Astrocyte (in vitro differentiated cells and primary cell): ENCODE measurements at regions not wholly inside any gene's neighbourhood (a gene's known extent, or its start where the extent isn't known, plus 50 kb on each side); places are given as distances from the start of the nearest gene placed in this dataset.
"Not testable (repeated sequence)": the region's sequence is repeated elsewhere in the genome, so short reads cannot be mapped to it uniquely, and the experiment has no call there.

ENCODE experiments used
- DNase-seq: peaks from one replicate; pipeline ENCODE4 v3.0.0-alpha.2; 2010; ENCODE audit warnings: low read depth
- FAIRE-seq: peaks from 2 replicates; lab custom pipeline; 2011; peaks lifted over from hg19 to GRCh38; lab: Jason Lieb, UNC
- H2AFZ ChIP-seq: 2 replicates; pipeline ENCODE4 v1.6.0; 2012; ENCODE audit warnings: low read depth, low read length, inconsistent platforms
- H3K27ac ChIP-seq: 2 replicates; pipeline ENCODE4 v1.5.1; 2011; ENCODE audit warnings: low read depth, low read length, inconsistent platforms
- H3K27me3 ChIP-seq: 2 replicates; pipeline ENCODE4 v1.6.0; 2011; ENCODE audit warnings: low read length, inconsistent platforms; ENCODE audit not compliant: insufficient read depth
- H3K36me3 ChIP-seq: 2 replicates; pipeline ENCODE4 v1.5.1; 2011; ENCODE audit warnings: low read length, inconsistent platforms; ENCODE audit not compliant: insufficient read depth
- H3K4me1 ChIP-seq: 2 replicates; pipeline ENCODE4 v1.5.1; 2011; ENCODE audit warnings: low read length, inconsistent platforms; ENCODE audit not compliant: insufficient read depth
- H3K4me2 ChIP-seq: 2 replicates; pipeline ENCODE4 v1.6.0; 2012; ENCODE audit warnings: low read length, inconsistent platforms
- H3K4me3 ChIP-seq: 2 replicates; pipeline ENCODE4 v1.5.1; 2011; ENCODE audit warnings: low read depth, mild to moderate bottlenecking, low read length, inconsistent platforms; ENCODE audit not compliant: insufficient read depth
- H3K79me2 ChIP-seq: 2 replicates; pipeline ENCODE4 v1.6.0; 2012; ENCODE audit warnings: mild to moderate bottlenecking, low read length, inconsistent platforms; ENCODE audit not compliant: insufficient read depth
- H3K9ac ChIP-seq: 2 replicates; pipeline ENCODE4 v1.6.0; 2012; ENCODE audit warnings: mild to moderate bottlenecking, low read length, inconsistent platforms
- H3K9me3 ChIP-seq: 2 replicates; pipeline ENCODE4 v1.5.1; 2012; ENCODE audit warnings: low read depth, mild to moderate bottlenecking, low read length, inconsistent platforms; ENCODE audit not compliant: insufficient read depth
- H4K20me1 ChIP-seq: 2 replicates; pipeline ENCODE4 v1.6.0; 2012; ENCODE audit warnings: low read length, inconsistent platforms; ENCODE audit not compliant: insufficient read depth
- H3K27ac Mint-ChIP-seq: one replicate; pipeline ENCODE4 v1.8.0; 2021; ENCODE audit warnings: mild to moderate bottlenecking, mixed read lengths; ENCODE audit not compliant: unreplicated experiment
- H3K27me3 Mint-ChIP-seq: one replicate; pipeline ENCODE4 v1.8.0; 2021; ENCODE audit warnings: low read depth, mixed read lengths; ENCODE audit not compliant: unreplicated experiment
- H3K36me3 Mint-ChIP-seq: one replicate; pipeline ENCODE4 v1.8.0; 2021; ENCODE audit warnings: low read depth, mixed read lengths; ENCODE audit not compliant: unreplicated experiment
- H3K4me1 Mint-ChIP-seq: one replicate; pipeline ENCODE4 v1.8.0; 2021; ENCODE audit warnings: low read depth, mixed read lengths; ENCODE audit not compliant: unreplicated experiment
- H3K4me3 Mint-ChIP-seq: one replicate; pipeline ENCODE4 v1.8.0; 2021; ENCODE audit warnings: mild to moderate bottlenecking, moderate library complexity, mixed read lengths; ENCODE audit not compliant: unreplicated experiment
- H3K9me3 Mint-ChIP-seq: one replicate; pipeline ENCODE4 v1.8.0; 2021; ENCODE audit warnings: mild to moderate bottlenecking, mixed read lengths; ENCODE audit not compliant: unreplicated experiment
- CTCF ChIP-seq: IDR thresholded peaks from 2 replicates; pipeline ENCODE4 v1.5.1; 2011; ENCODE audit warnings: low read depth, mild to moderate bottlenecking, inconsistent platforms, low read length, moderate library complexity; ENCODE audit not compliant: insufficient read depth
- EZH2 ChIP-seq: IDR thresholded peaks from 2 replicates; pipeline ENCODE4 v1.6.1; 2012; ENCODE audit warnings: mild to moderate bottlenecking, low read length, inconsistent platforms; ENCODE audit not compliant: insufficient read depth

GRCh38 chr22:22329792-22330191 is 85.2 kb downstream of the VPREB1 start:
- peaks cover 63% of the 10 kb centered on the region for H3K27me3 Mint-ChIP-seq
- H3K4me1 Mint-ChIP-seq = no peaks in the 10 kb centered on the region
- FAIRE-seq = no peak

GRCh38 chr22:22335640-22336039 is 91.1 kb downstream of the VPREB1 start:
- H4K20me1 ChIP-seq, FAIRE-seq, H3K9me3 ChIP-seq, H3K27ac Mint-ChIP-seq, H3K79me2 ChIP-seq, H3K36me3 Mint-ChIP-seq, H2AFZ ChIP-seq, H3K4me3 ChIP-seq, H3K4me2 ChIP-seq, H3K4me1 ChIP-seq, H3K4me1 Mint-ChIP-seq, H3K27ac ChIP-seq, H3K27me3 ChIP-seq, H3K4me3 Mint-ChIP-seq, DNase-seq, H3K36me3 ChIP-seq, H3K9ac ChIP-seq: not testable (repeated sequence)
- H3K9me3 Mint-ChIP-seq = peaks cover 16% of the 10 kb centered on the region
- peaks cover 85% of the 10 kb centered on the region for H3K27me3 Mint-ChIP-seq

More at GRCh38 chr22:22329792-22330191, 85.2 kb downstream of the VPREB1 start:
- Histone ChIP-seq H3K36me3 (no peaks in the 10 kb centered on the region), H3K27ac (no peak overlapping the region), H3K4me1 (no peaks in the 10 kb centered on the region), H3K9ac (no peak overlapping the region), H3K4me3 (no peak overlapping the region), H3K27me3 (peaks cover 3% of the 10 kb centered on the region), H3K79me2 (no peaks in the 10 kb centered on the region), H3K9me3 (no peaks in the 10 kb centered on the region), H2AFZ (no peak overlapping the region), H4K20me1 (no peaks in the 10 kb centered on the region), H3K4me2 (no peak overlapping the region)
- Mint-ChIP-seq H3K9me3 (peaks cover 14% of the 10 kb centered on the region), H3K27ac (no peak overlapping the region), H3K4me3 (no peak overlapping the region), H3K36me3 (peaks cover 3% of the 10 kb centered on the region)
- TF ChIP-seq CTCF (no peak), EZH2 (no peak)
- no peak for DNase-seq

GRCh38 chr22:22336333-22336732 is 91.7 kb downstream of the VPREB1 start:
- not testable (repeated sequence) for FAIRE-seq, H3K9ac ChIP-seq, H3K79me2 ChIP-seq, DNase-seq, H3K4me1 Mint-ChIP-seq, H3K9me3 ChIP-seq, H3K4me2 ChIP-seq, H4K20me1 ChIP-seq, H3K4me1 ChIP-seq, H3K27ac Mint-ChIP-seq, H3K4me3 ChIP-seq, H3K4me3 Mint-ChIP-seq, H3K27ac ChIP-seq, H3K36me3 ChIP-seq, H3K36me3 Mint-ChIP-seq, H2AFZ ChIP-seq, H3K27me3 ChIP-seq
- Mint-ChIP-seq H3K9me3 (peaks cover 16% of the 10 kb centered on the region), H3K27me3 (peaks cover 88% of the 10 kb centered on the region)

GRCh38 chr22:22338778-22339177 is 94.2 kb downstream of the VPREB1 start:
- not testable (repeated sequence) for H3K4me2 ChIP-seq, H3K27me3 ChIP-seq, H4K20me1 ChIP-seq, H3K4me3 Mint-ChIP-seq, H3K27ac Mint-ChIP-seq, H2AFZ ChIP-seq, H3K9ac ChIP-seq, H3K9me3 Mint-ChIP-seq, DNase-seq, H3K4me1 Mint-ChIP-seq, H3K36me3 ChIP-seq, FAIRE-seq, H3K79me2 ChIP-seq, H3K27ac ChIP-seq, H3K4me3 ChIP-seq, H3K36me3 Mint-ChIP-seq, H3K4me1 ChIP-seq, H3K9me3 ChIP-seq
- peaks cover 76% of the 10 kb centered on the region for H3K27me3 Mint-ChIP-seq
